Left forelimb (tissue), 1 donor: ENCODE measurements at regions not wholly inside any gene's neighbourhood (a gene's known extent, or its start where the extent isn't known, plus 50 kb on each side); places are given as distances from the start of the nearest gene placed in this dataset.

Experiments used
- DNase-seq: peaks from one replicate; pipeline ENCODE4 v3.0.0-alpha.2; 2018; ENCODE audit warnings: low spot score

- DNase-seq, result no peak
Observed at GRCh38 chr1:55980582-55980981, 598.8 kb downstream of the PLPP3 start.

GRCh38 chr1:55974714-55975441, 604.5 kb downstream of the PLPP3 start:
- DNase-seq, result no peak

- DNase-seq, result no peak
Observed at GRCh38 chr1:55970526-55971110, 608.7 kb downstream of the PLPP3 start.

GRCh38 chr1:55969322-55969721, 610.0 kb downstream of the PLPP3 start:
- DNase-seq, result no peak

- DNase-seq, result no peak
Observed at GRCh38 chr1:55968661-55969060, 610.7 kb downstream of the PLPP3 start.

- no peak for DNase-seq
Observed at GRCh38 chr1:55965981-55966461, 613.3 kb downstream of the PLPP3 start.

- no peak for DNase-seq
Observed at GRCh38 chr1:55962472-55962871, 616.9 kb downstream of the PLPP3 start.

- no peak for DNase-seq
Observed at GRCh38 chr1:55959136-55959548, 620.2 kb downstream of the PLPP3 start.

- no peak for DNase-seq
Observed at GRCh38 chr1:55958498-55958897, 620.9 kb downstream of the PLPP3 start.

- no peak for DNase-seq
Observed at GRCh38 chr1:55957276-55957675, 622.1 kb downstream of the PLPP3 start.

GRCh38 chr1:55955016-55955621, 624.2 kb downstream of the PLPP3 start:
- no peak for DNase-seq

- DNase-seq, result no peak
Observed at GRCh38 chr1:55951291-55951690, 628.1 kb downstream of the PLPP3 start.

GRCh38 chr1:55947446-55947845, 631.9 kb downstream of the PLPP3 start:
- DNase-seq, result no peak

GRCh38 chr1:55943721-55944435, 635.5 kb downstream of the PLPP3 start:
- no peak for DNase-seq

GRCh38 chr1:55943012-55943411, 636.4 kb downstream of the PLPP3 start:
- DNase-seq, result no peak

GRCh38 chr1:55939866-55940265, 639.5 kb downstream of the PLPP3 start:
- DNase-seq, result no peak

GRCh38 chr1:55938861-55939260, 640.5 kb downstream of the PLPP3 start:
- no peak for DNase-seq

- DNase-seq, result no peak
Observed at GRCh38 chr1:55938376-55938850, 641.0 kb downstream of the PLPP3 start.

GRCh38 chr1:55937840-55938375, 641.5 kb downstream of the PLPP3 start:
- no peak for DNase-seq

- DNase-seq, result no peak
Observed at GRCh38 chr1:55935236-55935635, 644.1 kb downstream of the PLPP3 start.

- no peak for DNase-seq
Observed at GRCh38 chr1:55932402-55932801, 647.0 kb downstream of the PLPP3 start.
